ENCODE measurements at regions not wholly inside any gene's neighbourhood (a gene's known extent, or its start where the extent isn't known, plus 50 kb on each side); places are given as distances from the start of the nearest gene placed in this dataset.

- no peak for TF ChIP-seq POLR2A (IDR thresholded peaks at IDR 0.05)
- TF ChIP-seq CTCF (IDR thresholded peaks at IDR 0.05), result peak in 2 of 4 experiments; percentile 21 to 26
Observed at GRCh38 chr1:116842654-116843053, 67.1 kb upstream of the PTGFRN start.
